Heart right ventricle (tissue), 16 donors: ENCODE measurements at regions not wholly inside any gene's neighbourhood (a gene's known extent, or its start where the extent isn't known, plus 50 kb on each side); places are given as distances from the start of the nearest gene placed in this dataset.

ENCODE experiments used
- ATAC-seq, 8 donors: fragments of 200-7000 bp; cut with Tn5 transposase; one replicate each; pipeline ENCODE4 v1.9.1; 2020; ENCODE audit warnings: mild to moderate bottlenecking in 8 of 8, moderate library complexity in 8 of 8, moderate number of reproducible peaks in 1 of 8
- DNase-seq, 2 donors: peaks; one replicate each; pipeline ENCODE4 v3.0.0-alpha.2; 2020
- H3K27ac ChIP-seq, 10 donors: fragments of 200-600 bp; sonication (generic) in 2 of 10; one replicate each; pipeline versions ENCODE4 v1.5.0 to v1.8.0; 2020 to 2022; ENCODE audit warnings: mild to moderate bottlenecking in 3 of 10
- H3K27me3 ChIP-seq, 7 donors: fragments of 200-600 bp; one replicate each; pipeline ENCODE4 v1.8.0; 2021 to 2022; ENCODE audit warnings: mild to moderate bottlenecking in 2 of 7
- H3K36me3 ChIP-seq, 9 donors: fragments of 200-600 bp; sonication (generic) in 1 of 9; one replicate each; pipeline versions ENCODE4 v1.5.0 to v1.8.0; 2020 to 2022; ENCODE audit warnings: mild to moderate bottlenecking in 2 of 9
- H3K4me1 ChIP-seq, 9 donors: fragments of 200-600 bp; sonication (generic) in 1 of 9; one replicate each; pipeline versions ENCODE4 v1.5.0 to v1.8.0; 2020 to 2022; ENCODE audit warnings: mild to moderate bottlenecking in 4 of 9
- H3K4me3 ChIP-seq, 10 donors: fragments of 200-600 bp; sonication (generic) in 2 of 10; one replicate each; pipeline versions ENCODE4 v1.5.0 to v1.8.0; 2020 to 2022; ENCODE audit warnings: mild to moderate bottlenecking in 7 of 10, moderate library complexity in 2 of 10
- H3K9me3 ChIP-seq, 11 donors: fragments of 200-600 bp in 10 of 11; sonication (generic) in 2 of 11; one replicate each; pipeline versions ENCODE4 v1.5.0 to v1.8.0; 2013 to 2022; ENCODE audit warnings: mild to moderate bottlenecking in 2 of 11, control low read depth in 1 of 11, moderate library complexity in 1 of 11
- WGBS, 2 donors: extraction: QIAGEN DNeasy Blood & Tissue Kit; methylation state at CpG; one replicate each; pipeline ENCODE4 v1.1.7; 2013; ENCODE audit warnings: inconsistent platforms in 1 of 2; 5-methylcytosine and 5-hydroxymethylcytosine counted together
- intact Hi-C, 10 donors: fragments of 100-400 bp; cut with DNase I; formaldehyde crosslinking; loops; one replicate each; pipeline versions ENCODE4 v1.11.1 to v1.14.2; 2022
- TF ChIP-seq, protein P1 (sequence below), 9 donors: fragments of 200-600 bp; sonication (generic) in 2 of 9; IDR thresholded peaks; one replicate each; pipeline versions ENCODE4 v1.5.0 to v1.8.0; 2021 to 2022; ENCODE audit warnings: antibody characterized with exemption in 9 of 9, mild to moderate bottlenecking in 5 of 9, moderate library complexity in 1 of 9
- donor health status: Arrhythmogenic right ventricular cardiomyopathy.
- donor health status: ischemic (EF 13 %, LVEDD 7.1; RV severe dilation, severe dysfunction).
- donor health status: healthy with polysubstance abuse.
- donor health status: DM: no; HTN: yes; CAD: no.
- donor health status: DM: no; HTN: no; CAD: no.
- donor health status: ischemic (EF 25% LVEDD 6.9; RV normal size, moderate dysfunction).
- donor health status: ischemic (EF 25% LVEDD 5.7; RV mildly dilated, moderate dysfunction).
- donor health status: healthy.
- donor health status: DM: yes; HTN: yes; CAD: no.
- donor health status: Ischemic cardiomyopathy.
- donor health status: ischemic (EF 35%, LVEDD 5.7; RV mildly dilated, moderate dysfunction).
- donor health status: nonischemic (EF 11% LVEDD 7.7; RV severe dilation, severe dysfunction).
- donor health status: DM: yes; HTN: yes; CAD: no.
- donor health status: PGD.
- donor health status: ischemic (EF 29% LVEDD 5.4; RV normal size, mild dysfunction).
- donor health status: nonischemic (EF 23%, LVEDD 6.1; RV moderate dilation, normal function).

- intact Hi-C loops = no loop called here
- DNase-seq = no peak
- 73 to 74% methylated on average over 19 of the region's 19 CpGs for WGBS, 2 donors
Observed at GRCh38 chr18:78793313-78794070, 186.1 kb upstream of the SALL3 start.

DNA sequence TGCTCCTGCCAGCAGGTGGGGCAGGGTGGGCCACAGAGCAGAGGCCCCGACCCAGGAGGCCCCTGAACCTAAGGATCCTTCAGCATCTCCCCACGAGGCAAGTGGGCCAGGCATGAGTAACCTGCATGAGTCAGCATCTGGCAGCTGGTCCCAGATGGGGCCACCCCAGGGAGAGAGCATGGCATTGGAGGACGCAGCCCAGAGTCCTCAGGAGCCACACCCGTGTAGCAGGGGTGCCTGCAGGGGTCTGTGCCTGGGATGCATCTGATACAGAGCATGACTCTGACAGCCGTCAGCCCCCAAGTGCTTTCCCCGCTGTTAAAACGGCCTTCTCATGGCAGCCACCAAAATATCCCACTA lies 185.6 kb upstream of the SALL3 start:
- ATAC-seq = no peak
- Histone ChIP-seq H3K27ac (no peak overlapping the region), H3K4me1 (no peaks in the 10 kb centered on the region), H3K36me3 (no peaks in the 10 kb centered on the region), H3K27me3 (peaks cover 0 to 12% (median 6%) of the 10 kb centered on the region in 7 donors), H3K4me3 (no peak overlapping the region), H3K9me3 (no peaks in the 10 kb centered on the region)
- intact Hi-C loops = no loop called here
- TF ChIP-seq, protein P1, sequence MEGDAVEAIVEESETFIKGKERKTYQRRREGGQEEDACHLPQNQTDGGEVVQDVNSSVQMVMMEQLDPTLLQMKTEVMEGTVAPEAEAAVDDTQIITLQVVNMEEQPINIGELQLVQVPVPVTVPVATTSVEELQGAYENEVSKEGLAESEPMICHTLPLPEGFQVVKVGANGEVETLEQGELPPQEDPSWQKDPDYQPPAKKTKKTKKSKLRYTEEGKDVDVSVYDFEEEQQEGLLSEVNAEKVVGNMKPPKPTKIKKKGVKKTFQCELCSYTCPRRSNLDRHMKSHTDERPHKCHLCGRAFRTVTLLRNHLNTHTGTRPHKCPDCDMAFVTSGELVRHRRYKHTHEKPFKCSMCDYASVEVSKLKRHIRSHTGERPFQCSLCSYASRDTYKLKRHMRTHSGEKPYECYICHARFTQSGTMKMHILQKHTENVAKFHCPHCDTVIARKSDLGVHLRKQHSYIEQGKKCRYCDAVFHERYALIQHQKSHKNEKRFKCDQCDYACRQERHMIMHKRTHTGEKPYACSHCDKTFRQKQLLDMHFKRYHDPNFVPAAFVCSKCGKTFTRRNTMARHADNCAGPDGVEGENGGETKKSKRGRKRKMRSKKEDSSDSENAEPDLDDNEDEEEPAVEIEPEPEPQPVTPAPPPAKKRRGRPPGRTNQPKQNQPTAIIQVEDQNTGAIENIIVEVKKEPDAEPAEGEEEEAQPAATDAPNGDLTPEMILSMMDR (IDR thresholded peaks at IDR 0.05) = no peak
- WGBS, 2 donors = 39 to 47% methylated on average over 7 of the region's 7 CpGs
- DNase-seq = no peak

More at GRCh38 chr18:78793313-78794070, 186.1 kb upstream of the SALL3 start:
- H3K4me3 ChIP-seq = no peak overlapping the region
- TF ChIP-seq, protein P1 (IDR thresholded peaks at IDR 0.05) = no peak
- no peak overlapping the region for H3K27ac ChIP-seq
- H3K27me3 ChIP-seq = peaks cover 0 to 16% (median 6%) of the 10 kb centered on the region in 7 donors
- no peaks in the 10 kb centered on the region for H3K4me1 ChIP-seq
- ATAC-seq = no peak
- no peaks in the 10 kb centered on the region for H3K36me3 ChIP-seq
- H3K9me3 ChIP-seq = no peaks in the 10 kb centered on the region

DNA sequence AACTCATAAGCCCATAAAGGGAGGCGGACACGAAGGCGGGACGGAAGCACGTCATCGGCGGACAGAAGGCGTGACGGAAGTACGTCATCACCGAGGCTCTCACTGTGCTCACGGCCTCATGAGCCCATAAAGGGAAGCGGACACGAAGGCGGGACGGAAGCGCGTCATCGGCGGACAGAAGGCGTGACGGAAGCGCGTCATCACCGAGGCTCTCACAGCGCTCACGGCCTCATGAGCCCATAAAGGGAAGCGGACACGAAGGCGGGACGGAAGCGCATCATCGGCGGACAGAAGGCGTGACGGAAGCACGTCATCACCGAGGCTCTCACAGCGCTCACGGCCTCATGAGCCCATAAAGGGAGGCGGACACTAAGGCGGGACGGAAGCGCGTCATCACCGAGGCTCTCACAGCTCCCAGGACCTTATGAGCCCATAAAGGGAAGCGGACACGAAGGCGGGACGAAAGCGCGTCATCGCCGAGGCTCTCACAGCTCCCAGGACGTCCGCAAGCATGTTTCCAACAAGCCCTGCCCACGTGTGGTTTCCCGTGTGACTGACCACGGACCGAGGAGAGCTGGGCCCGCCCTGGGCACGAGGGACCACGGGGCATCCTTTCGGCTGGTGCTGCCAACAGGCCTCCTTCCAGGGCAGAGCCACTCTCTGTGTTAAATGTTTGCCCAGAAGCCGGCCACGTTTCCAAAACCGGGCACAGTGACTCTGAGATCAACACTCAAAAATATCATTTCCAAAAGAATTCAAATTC lies 182.7 kb upstream of the SALL3 start:
- Histone ChIP-seq H3K36me3 (no peaks in the 10 kb centered on the region), H3K9me3 (no peaks in the 10 kb centered on the region), H3K4me3 (no peak overlapping the region), H3K4me1 (no peaks in the 10 kb centered on the region), H3K27ac (no peak overlapping the region), H3K27me3 (peaks cover 0 to 6% (median 0%) of the 10 kb centered on the region in 7 donors)
- ATAC-seq (no peak), DNase-seq (no peak)
- TF ChIP-seq, protein P1 (IDR thresholded peaks at IDR 0.05) = no peak
- intact Hi-C loops = no loop called here
- 92 to 94% methylated on average over 59 to 67 of the region's 67 CpGs for WGBS, 2 donors

DNA sequence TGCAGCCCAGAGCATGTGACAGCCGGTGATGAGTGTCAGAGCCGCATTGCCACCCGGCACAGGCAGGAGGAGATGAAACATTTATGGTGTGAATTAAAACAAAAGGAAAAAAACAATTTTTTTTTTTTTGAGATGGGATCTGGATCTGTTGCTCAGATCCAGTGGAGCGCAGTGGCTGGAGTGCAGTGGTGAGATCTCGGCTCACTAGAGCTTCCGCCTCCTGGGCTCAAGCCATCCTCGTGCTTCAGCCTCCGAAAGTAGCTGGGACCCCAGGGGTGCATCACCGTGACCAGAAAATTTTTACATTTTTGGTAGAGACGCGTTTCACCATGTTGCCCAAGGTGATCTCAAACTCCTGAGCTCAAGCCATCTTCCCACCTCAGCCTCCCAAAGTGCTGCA lies 182.1 kb upstream of the SALL3 start:
- peaks cover 0 to 6% (median 0%) of the 10 kb centered on the region in 7 donors for H3K27me3 ChIP-seq
- TF ChIP-seq, protein P1 (IDR thresholded peaks at IDR 0.05) = no peak
- DNase-seq = no peak
- 90 to 93% methylated on average over 11 of the region's 11 CpGs for WGBS, 2 donors
- no peaks in the 10 kb centered on the region for H3K9me3 ChIP-seq
- no peak overlapping the region for H3K27ac ChIP-seq
- H3K4me3 ChIP-seq = no peak overlapping the region
- no peaks in the 10 kb centered on the region for H3K36me3 ChIP-seq
- intact Hi-C loops = no loop called here
- no peaks in the 10 kb centered on the region for H3K4me1 ChIP-seq
- no peak for ATAC-seq
